Endothelial cell of umbilical vein (primary cell): ENCODE measurements at regions not wholly inside any gene's neighbourhood (a gene's known extent, or its start where the extent isn't known, plus 50 kb on each side); places are given as distances from the start of the nearest gene placed in this dataset.

Source experiments
- BruUV-seq: library from RNA; stranded (reverse); fragments of 400-500 nt; replicated peaks from 2 replicates; lab custom pipeline; 2021; lab: Mats Ljungman, UMichigan
- CTCF ChIA-PET: fragments of 300-600, 350-600 bp; sonication (Branson Sonifier 250); formaldehyde crosslinking; loops from one replicate; lab custom pipeline; 2021; ENCODE audit warnings: antibody characterized with exemption, inconsistent platforms; lab: Charles Lee
- POLR2A ChIA-PET: fragments of 300-600, 350-600 bp; sonication (Branson Sonifier 250); formaldehyde crosslinking; loops from one replicate; lab custom pipeline; 2021; ENCODE audit warnings: antibody characterized with exemption, inconsistent platforms; lab: Charles Lee
- DNase-seq: peaks from one replicate; pipeline ENCODE4 v3.0.0-alpha.2; 2011; ENCODE audit warnings: low read depth, low spot score
- FAIRE-seq: peaks from 2 replicates; lab custom pipeline; 2011; peaks lifted over from hg19 to GRCh38; lab: Jason Lieb, UNC
- H2AFZ ChIP-seq: 2 replicates; pipeline ENCODE4 v1.6.0; 2012; ENCODE audit warnings: low read depth, low read length, control low read depth, inconsistent platforms
- H3K27ac ChIP-seq: 2 replicates; pipeline ENCODE4 v1.5.1; 2011; ENCODE audit warnings: low read depth, mild to moderate bottlenecking, control low read depth, low read length, moderate library complexity; ENCODE audit not compliant: insufficient read depth
- H3K27me3 ChIP-seq, 2 experiments: 2 replicates each; pipeline versions ENCODE4 v1.6.0 to v1.6.1; 2011; ENCODE audit warnings: low read length in 2 of 2, mixed read lengths in 1 of 2; ENCODE audit not compliant: control insufficient read depth in 2 of 2, insufficient read depth in 2 of 2
- H3K36me3 ChIP-seq, 2 experiments: 2 replicates in 1 of 2; 3 replicates in 1 of 2; pipeline ENCODE4 v1.5.1; 2011; ENCODE audit warnings: low read length in 2 of 2, mild to moderate bottlenecking in 1 of 2, moderate library complexity in 1 of 2; ENCODE audit not compliant: control insufficient read depth in 2 of 2, insufficient read depth in 2 of 2; ENCODE audit errors: extremely low read depth in 1 of 2
- H3K4me1 ChIP-seq: 3 replicates; pipeline ENCODE4 v1.5.1; 2011; ENCODE audit warnings: mild to moderate bottlenecking, low read length; ENCODE audit not compliant: control insufficient read depth, insufficient read depth; ENCODE audit errors: extremely low read depth
- H3K4me2 ChIP-seq: 2 replicates; pipeline ENCODE4 v1.6.1; 2011; ENCODE audit warnings: low read length, control low read depth, mixed read lengths; ENCODE audit not compliant: insufficient read depth
- H3K4me3 ChIP-seq, 3 experiments: fragments of 200-600 bp in 1 of 3; sonication (generic), shearing (Covaris generic) in 1 of 3; replicated peaks in 1 of 3; 2 replicates each; pipeline ENCODE4 v1.5.1; 2011 to 2016; ENCODE audit warnings: control low read depth in 3 of 3, low read length in 3 of 3, mild to moderate bottlenecking in 2 of 3, inconsistent platforms in 1 of 3, low read depth in 1 of 3, moderate library complexity in 1 of 3; ENCODE audit not compliant: insufficient read depth in 1 of 3
- H3K79me2 ChIP-seq: 2 replicates; pipeline ENCODE4 v1.6.0; 2012; ENCODE audit warnings: low read length, inconsistent platforms; ENCODE audit not compliant: control insufficient read depth, insufficient read depth
- H3K9ac ChIP-seq: replicated peaks from 2 replicates; pipeline ENCODE3; 2011; ENCODE audit warnings: low read length, control low read depth; ENCODE audit not compliant: insufficient read depth; ENCODE audit errors: extremely low read depth
- H3K9me1 ChIP-seq: replicated peaks from 3 replicates; pipeline ENCODE4 v1.6.0; 2011; ENCODE audit warnings: mild to moderate bottlenecking, low read length; ENCODE audit not compliant: control insufficient read depth, insufficient read depth; ENCODE audit errors: extremely low read depth
- H3K9me3 ChIP-seq: replicated peaks from 2 replicates; pipeline ENCODE4 v1.5.1; 2012; ENCODE audit warnings: low read length, inconsistent platforms; ENCODE audit not compliant: control insufficient read depth, insufficient read depth
- H4K20me1 ChIP-seq: replicated peaks from 2 replicates; pipeline ENCODE3; 2011; ENCODE audit warnings: mild to moderate bottlenecking, low read length; ENCODE audit not compliant: control insufficient read depth, insufficient read depth; ENCODE audit errors: extremely low read depth
- CTCF ChIP-seq, 2 donors: IDR thresholded peaks; 1 replicate in 1 of 2; 2 replicates in 1 of 2; pipeline ENCODE4 v1.5.1; 2011; ENCODE audit warnings: low read length in 2 of 2, mild to moderate bottlenecking in 2 of 2, moderate library complexity in 2 of 2, control low read depth in 1 of 2, inconsistent platforms in 1 of 2, low read depth in 1 of 2; ENCODE audit not compliant: insufficient read depth in 1 of 2; ENCODE audit errors: extremely low read depth in 1 of 2
- EZH2 ChIP-seq: IDR thresholded peaks from 2 replicates; pipeline ENCODE4 v1.6.1; 2012; ENCODE audit warnings: borderline replicate concordance, low read depth, mild to moderate bottlenecking, moderate library complexity, low read length, inconsistent platforms; ENCODE audit not compliant: severe bottlenecking
- FOS ChIP-seq: IDR thresholded peaks from 2 replicates; pipeline ENCODE4 v1.6.1; 2011; ENCODE audit warnings: mild to moderate bottlenecking, low read length, moderate library complexity, borderline replicate concordance; ENCODE audit not compliant: insufficient read depth
- GATA2 ChIP-seq: IDR thresholded peaks from 2 replicates; pipeline ENCODE4 v1.7.0; 2011; ENCODE audit warnings: low read depth, mild to moderate bottlenecking, moderate library complexity, mixed read lengths, low read length; ENCODE audit not compliant: insufficient read length, insufficient read depth
- JUN ChIP-seq: IDR thresholded peaks from 2 replicates; pipeline ENCODE4 v1.6.1; 2011; ENCODE audit warnings: borderline replicate concordance, low read depth; ENCODE audit not compliant: insufficient read length, insufficient read depth
- MAX ChIP-seq: IDR thresholded peaks from 2 replicates; pipeline ENCODE4 v1.6.1; 2011; ENCODE audit not compliant: insufficient read depth, insufficient read length
- MYC ChIP-seq: IDR thresholded peaks from one replicate; pipeline ENCODE4 v1.6.1; 2011; ENCODE audit warnings: mild to moderate bottlenecking, low read depth, low read length
- POLR2A ChIP-seq: IDR thresholded peaks from 2 replicates; pipeline ENCODE4 v1.6.1; 2012; ENCODE audit warnings: low read depth, mild to moderate bottlenecking, control low read depth, low read length
- POLR2AphosphoS5 ChIP-seq: IDR thresholded peaks from 2 replicates; pipeline ENCODE4 v1.6.1; 2012; ENCODE audit warnings: low read depth, mild to moderate bottlenecking, control low read depth, low read length, moderate library complexity; ENCODE audit not compliant: insufficient read depth
- dilution Hi-C: fragments of 300-500 bp; cut with MboI; formaldehyde crosslinking; loops from one replicate; pipeline ENCODE4 v1.15.0; 2019; ENCODE audit warnings: low sequenced_read_pairs; ENCODE audit not compliant: extremely low pct_ligation_motif_present
- intact Hi-C: fragments of 100-400 bp; cut with micrococcal nuclease; formaldehyde crosslinking; loops from one replicate; pipeline ENCODE4 v1.10.0; 2022

GRCh38 chr13:110032969-110033368 lies 246.6 kb upstream of the IRS2 start:
- BruUV-seq: no TSS peak
- Histone ChIP-seq H3K4me3 (no peak overlapping the region), H3K79me2 (no peaks in the 10 kb centered on the region), H4K20me1 (no peaks in the 10 kb centered on the region), H3K36me3 (no peaks in the 10 kb centered on the region), H3K4me2 (no peak overlapping the region), H3K9ac (no peak overlapping the region), H2AFZ (no peak overlapping the region), H3K27me3 (no peaks in the 10 kb centered on the region), H3K4me1 (no peaks in the 10 kb centered on the region), H3K9me3 (no peaks in the 10 kb centered on the region), H3K27ac (no peak overlapping the region), H3K9me1 (no peaks in the 10 kb centered on the region)
- dilution Hi-C loops: no loop called here
- FAIRE-seq: no peak
- TF ChIP-seq POLR2A (no peak), JUN (no peak), FOS (no peak), MAX (no peak), CTCF (IDR thresholded peaks at IDR 0.05; ENCODE audit: extremely low read depth in 1 of 2, insufficient read depth in 1 of 2, low read depth in 1 of 2, low read length in 2 of 2) (no peak), EZH2 (no peak), MYC (no peak), GATA2 (no peak), POLR2AphosphoS5 (no peak)
- CTCF ChIA-PET: no interaction called here
- DNase-seq: no peak
- intact Hi-C loops: no loop called here
- POLR2A ChIA-PET: no interaction called here
